ENCODE measurements at regions not wholly inside any gene's neighbourhood (a gene's known extent, or its start where the extent isn't known, plus 50 kb on each side); places are given as distances from the start of the nearest gene placed in this dataset.

GRCh38 chr7:85850381-85850780 lies 663.5 kb upstream of the SEMA3D start:
- WGBS, 2 donors, result 31 to 32% methylated on average over 1 of the region's 1 CpG
- Histone ChIP-seq H3K9me3 (no peaks in the 10 kb centered on the region), H3K4me3 (no peak overlapping the region), H3K27ac (no peak overlapping the region), H3K27me3 (no peaks in the 10 kb centered on the region), H3K36me3 (no peaks in the 10 kb centered on the region), H3K4me1 (no peaks in the 10 kb centered on the region)
- no peak for DNase-seq
- TF ChIP-seq CTCF (IDR thresholded peaks at IDR 0.05), result no peak
- TF ChIP-seq POLR2A (IDR thresholded peaks at IDR 0.05), result no peak
- intact Hi-C loops (cut with DNase I), result no loop called here

GRCh38 chr7:85840554-85840953 lies 653.7 kb upstream of the SEMA3D start:
- Histone ChIP-seq H3K4me3 (no peak overlapping the region), H3K9me3 (no peaks in the 10 kb centered on the region), H3K4me1 (no peaks in the 10 kb centered on the region), H3K27me3 (no peaks in the 10 kb centered on the region), H3K27ac (no peak overlapping the region), H3K36me3 (no peaks in the 10 kb centered on the region)
- 34 to 40% methylated on average over 6 of the region's 6 CpGs for WGBS, 2 donors
- DNase-seq, result no peak
- intact Hi-C loops (cut with DNase I), result no loop called here
- TF ChIP-seq POLR2A (IDR thresholded peaks at IDR 0.05) (no peak), CTCF (IDR thresholded peaks at IDR 0.05) (no peak)

GRCh38 chr7:85833066-85833465 lies 646.2 kb upstream of the SEMA3D start:
- H3K4me3 ChIP-seq, result no peak overlapping the region
- intact Hi-C loops (cut with DNase I), result no loop called here
- no peak overlapping the region for H3K27ac ChIP-seq
- no peaks in the 10 kb centered on the region for H3K36me3 ChIP-seq
- H3K9me3 ChIP-seq, result no peaks in the 10 kb centered on the region
- no peak for DNase-seq
- H3K27me3 ChIP-seq, result no peaks in the 10 kb centered on the region
- WGBS, 2 donors, result 47 to 62% methylated on average over 3 of the region's 3 CpGs
- no peaks in the 10 kb centered on the region for H3K4me1 ChIP-seq
- TF ChIP-seq POLR2A (IDR thresholded peaks at IDR 0.05), result no peak
- no peak for TF ChIP-seq CTCF (IDR thresholded peaks at IDR 0.05)

- no peaks in the 10 kb centered on the region for H3K27me3 ChIP-seq
- no peak overlapping the region for H3K27ac ChIP-seq
- H3K36me3 ChIP-seq, result no peaks in the 10 kb centered on the region
- WGBS, 2 donors, result 45 to 56% methylated on average over 1 of the region's 1 CpG
- TF ChIP-seq POLR2A (IDR thresholded peaks at IDR 0.05) (no peak), CTCF (IDR thresholded peaks at IDR 0.05) (no peak)
- no peak for DNase-seq
- no peaks in the 10 kb centered on the region for H3K9me3 ChIP-seq
- intact Hi-C loops (cut with DNase I), result no loop called here
- H3K4me1 ChIP-seq, result no peaks in the 10 kb centered on the region
- H3K4me3 ChIP-seq, result no peak overlapping the region
Observed at GRCh38 chr7:85830982-85831381, 644.1 kb upstream of the SEMA3D start.

GRCh38 chr7:85829817-85830432 lies 643.1 kb upstream of the SEMA3D start:
- no peaks in the 10 kb centered on the region for H3K4me1 ChIP-seq
- H3K4me3 ChIP-seq, result no peak overlapping the region
- no peaks in the 10 kb centered on the region for H3K27me3 ChIP-seq
- no peak overlapping the region for H3K27ac ChIP-seq
- 58 to 65% methylated on average over 3 of the region's 3 CpGs for WGBS, 2 donors
- TF ChIP-seq CTCF (IDR thresholded peaks at IDR 0.05) (peak in 1 of 6 experiments; percentile 3), POLR2A (IDR thresholded peaks at IDR 0.05) (no peak)
- H3K36me3 ChIP-seq, result no peaks in the 10 kb centered on the region
- intact Hi-C loops (cut with DNase I), result no loop called here
- no peaks in the 10 kb centered on the region for H3K9me3 ChIP-seq
- DNase-seq, result no peak

All from esophagus squamous epithelium (tissue), 5 donors.